ENCODE measurements at regions not wholly inside any gene's neighbourhood (a gene's known extent, or its start where the extent isn't known, plus 50 kb on each side); places are given as distances from the start of the nearest gene placed in this dataset.

DNA sequence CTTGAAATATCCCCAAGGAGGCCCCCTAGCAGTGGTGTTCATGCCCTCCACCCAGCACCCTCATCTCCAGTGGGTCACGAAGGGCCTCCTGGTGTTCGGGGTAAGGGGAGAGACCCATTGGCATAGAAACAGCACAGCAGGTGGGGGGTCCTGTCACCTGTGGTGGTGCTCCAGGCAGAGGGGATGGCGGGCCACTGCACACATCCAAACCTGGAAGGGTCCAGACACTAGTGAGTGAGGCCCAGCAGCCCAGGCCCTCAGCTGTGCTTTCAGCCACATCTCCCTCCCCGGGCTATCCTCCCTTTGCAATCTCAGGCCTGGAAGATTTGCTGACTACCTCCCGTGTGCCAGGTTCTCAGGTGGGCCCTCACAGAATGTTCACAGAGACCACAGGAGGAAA is 59.4 kb upstream of the LYVE1 start:
- Histone ChIP-seq H3K4me2 (no peak overlapping the region), H3K27ac (no peak overlapping the region), H3K4me3 (no peak overlapping the region), H3K27me3 (ENCODE audit: insufficient read depth, low read depth) (no peaks in the 10 kb centered on the region), H4K20me1 (ENCODE audit: insufficient read depth) (no peaks in the 10 kb centered on the region), H3K9me3 (ENCODE audit: insufficient read depth, low read depth) (no peaks in the 10 kb centered on the region), H3K4me1 (replicated peaks; ENCODE audit: insufficient read depth) (no peaks in the 10 kb centered on the region), H2AFZ (no peak overlapping the region), H3K36me3 (ENCODE audit: low read depth) (no peaks in the 10 kb centered on the region), H3K79me2 (ENCODE audit: low read depth) (no peaks in the 10 kb centered on the region), H3K9me2 (ENCODE audit: insufficient read depth) (no peaks in the 10 kb centered on the region), H3F3A (ENCODE audit: insufficient read depth, low read depth) (no peaks in the 10 kb centered on the region)
- intact Hi-C loops (cut with micrococcal nuclease; ENCODE audit: unreplicated experiment), result no loop called here
- ChIA-PET CTCF (no interaction called here), POLR2A (ENCODE audit: unreplicated experiment) (no interaction called here)
- TF ChIP-seq, protein P1, sequence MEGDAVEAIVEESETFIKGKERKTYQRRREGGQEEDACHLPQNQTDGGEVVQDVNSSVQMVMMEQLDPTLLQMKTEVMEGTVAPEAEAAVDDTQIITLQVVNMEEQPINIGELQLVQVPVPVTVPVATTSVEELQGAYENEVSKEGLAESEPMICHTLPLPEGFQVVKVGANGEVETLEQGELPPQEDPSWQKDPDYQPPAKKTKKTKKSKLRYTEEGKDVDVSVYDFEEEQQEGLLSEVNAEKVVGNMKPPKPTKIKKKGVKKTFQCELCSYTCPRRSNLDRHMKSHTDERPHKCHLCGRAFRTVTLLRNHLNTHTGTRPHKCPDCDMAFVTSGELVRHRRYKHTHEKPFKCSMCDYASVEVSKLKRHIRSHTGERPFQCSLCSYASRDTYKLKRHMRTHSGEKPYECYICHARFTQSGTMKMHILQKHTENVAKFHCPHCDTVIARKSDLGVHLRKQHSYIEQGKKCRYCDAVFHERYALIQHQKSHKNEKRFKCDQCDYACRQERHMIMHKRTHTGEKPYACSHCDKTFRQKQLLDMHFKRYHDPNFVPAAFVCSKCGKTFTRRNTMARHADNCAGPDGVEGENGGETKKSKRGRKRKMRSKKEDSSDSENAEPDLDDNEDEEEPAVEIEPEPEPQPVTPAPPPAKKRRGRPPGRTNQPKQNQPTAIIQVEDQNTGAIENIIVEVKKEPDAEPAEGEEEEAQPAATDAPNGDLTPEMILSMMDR (conservative IDR thresholded peaks at IDR 0.05), result no peak
- no peak for DNase-seq
- no TSS peak for BruUV-seq (replicated peaks)

DNA sequence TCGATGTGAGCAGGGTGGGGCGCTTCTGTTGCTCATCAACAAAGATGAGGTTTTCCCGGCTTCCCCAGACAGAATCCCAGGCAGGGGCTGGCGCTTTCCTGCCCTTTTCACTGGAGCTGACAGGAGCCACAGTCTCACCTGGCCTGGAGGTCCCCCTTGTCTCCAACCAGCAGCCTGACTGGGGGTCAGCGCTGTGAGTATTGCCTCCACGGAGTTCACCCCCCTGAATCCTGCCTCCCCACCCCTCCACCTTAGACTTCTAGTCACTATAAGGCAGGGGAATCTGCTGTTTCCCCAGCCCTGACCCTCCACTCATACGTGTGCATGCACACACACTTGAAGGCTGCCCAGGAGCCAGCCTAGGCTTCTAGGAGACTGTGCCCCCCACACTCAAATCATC is 58.8 kb upstream of the LYVE1 start:
- DNase-seq, result no peak
- Histone ChIP-seq H3K9me2 (ENCODE audit: insufficient read depth) (no peaks in the 10 kb centered on the region), H4K20me1 (ENCODE audit: insufficient read depth) (no peaks in the 10 kb centered on the region), H2AFZ (no peak overlapping the region), H3K27me3 (ENCODE audit: insufficient read depth, low read depth) (no peaks in the 10 kb centered on the region), H3K4me1 (replicated peaks; ENCODE audit: insufficient read depth) (no peaks in the 10 kb centered on the region), H3K4me2 (no peak overlapping the region), H3K79me2 (ENCODE audit: low read depth) (no peaks in the 10 kb centered on the region), H3K27ac (no peak overlapping the region), H3K4me3 (no peak overlapping the region), H3F3A (ENCODE audit: insufficient read depth, low read depth) (no peaks in the 10 kb centered on the region), H3K9me3 (ENCODE audit: insufficient read depth, low read depth) (no peaks in the 10 kb centered on the region), H3K36me3 (ENCODE audit: low read depth) (no peaks in the 10 kb centered on the region)
- TF ChIP-seq EZH2 (IDR thresholded peaks at IDR 0.05; ENCODE audit: low read depth), result no peak
- TF ChIP-seq, protein P1 (conservative IDR thresholded peaks at IDR 0.05), result no peak
- intact Hi-C loops (cut with micrococcal nuclease; ENCODE audit: unreplicated experiment), result no loop called here
- BruUV-seq (replicated peaks), result no TSS peak
- CTCF ChIA-PET, result no interaction called here
- POLR2A ChIA-PET (ENCODE audit: unreplicated experiment), result interaction anchor here (0.6 kb wide), 1 partner anchor 9 kb away, joined by 5 read pairs; no protein-coding TSS in a partner anchor

DNA sequence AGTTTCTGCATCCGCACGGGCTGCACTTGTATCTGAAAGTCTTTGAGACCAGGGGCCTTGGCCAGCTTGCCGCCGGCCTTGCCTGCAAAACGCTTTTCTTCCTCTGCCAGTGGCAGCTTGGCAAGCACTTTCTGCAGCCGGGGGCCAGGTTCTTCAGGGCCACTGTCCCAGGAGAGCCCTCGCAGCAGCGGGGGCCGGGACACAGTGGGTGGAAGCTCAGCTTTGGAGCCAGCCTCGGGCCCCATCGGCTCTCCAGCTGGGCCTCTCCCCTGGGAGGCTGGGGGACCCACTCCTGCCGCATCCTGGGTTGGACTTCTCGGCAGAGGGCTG is 57.5 kb upstream of the LYVE1 start:
- intact Hi-C loops (cut with micrococcal nuclease; ENCODE audit: unreplicated experiment), result no loop called here
- H3F3A ChIP-seq (ENCODE audit: insufficient read depth, low read depth), result no peaks in the 10 kb centered on the region
- no peaks in the 10 kb centered on the region for H3K9me3 ChIP-seq (ENCODE audit: insufficient read depth, low read depth)
- no peaks in the 10 kb centered on the region for H3K27me3 ChIP-seq (ENCODE audit: insufficient read depth, low read depth)
- H3K4me1 ChIP-seq (replicated peaks; ENCODE audit: insufficient read depth), result no peaks in the 10 kb centered on the region
- BruUV-seq (replicated peaks), result no TSS peak
- no peak overlapping the region for H2AFZ ChIP-seq
- no peak overlapping the region for H3K27ac ChIP-seq
- CTCF ChIA-PET, result no interaction called here
- TF ChIP-seq, protein P1 (conservative IDR thresholded peaks at IDR 0.05), result no peak
- TF ChIP-seq EZH2 (IDR thresholded peaks at IDR 0.05; ENCODE audit: low read depth), result no peak
- H3K4me2 ChIP-seq, result no peak overlapping the region
- no peaks in the 10 kb centered on the region for H3K79me2 ChIP-seq (ENCODE audit: low read depth)
- H4K20me1 ChIP-seq (ENCODE audit: insufficient read depth), result no peaks in the 10 kb centered on the region
- H3K4me3 ChIP-seq, result no peak overlapping the region
- H3K9me2 ChIP-seq (ENCODE audit: insufficient read depth), result no peaks in the 10 kb centered on the region
- POLR2A ChIA-PET (ENCODE audit: unreplicated experiment), result no interaction called here
- H3K36me3 ChIP-seq (ENCODE audit: low read depth), result no peaks in the 10 kb centered on the region
- no peak for DNase-seq

All from PC-9 (cell line).